ENCODE measurements at regions not wholly inside any gene's neighbourhood (a gene's known extent, or its start where the extent isn't known, plus 50 kb on each side); places are given as distances from the start of the nearest gene placed in this dataset.

DNA sequence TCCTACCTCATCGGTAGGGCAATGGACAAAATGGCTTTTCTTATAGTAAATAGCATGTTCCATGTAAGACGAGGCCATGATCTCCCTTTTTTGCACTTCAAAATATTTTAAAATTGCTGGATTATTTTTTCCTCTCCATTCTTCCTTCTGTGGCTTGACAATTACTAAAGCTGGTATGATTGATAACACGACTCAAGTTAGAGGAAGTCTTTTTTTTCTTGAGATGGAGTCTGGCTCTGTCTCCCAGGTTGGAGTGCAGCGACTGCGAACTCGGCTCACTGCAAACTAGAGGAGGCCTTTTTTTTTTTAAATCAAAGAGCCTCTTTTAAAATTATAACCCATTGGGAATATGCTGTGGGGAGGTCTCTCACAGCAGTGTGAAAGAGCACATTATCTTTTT, 124.5 kb upstream of the TBL1XR1 start:
- no peak for TF ChIP-seq EZH2 (IDR thresholded peaks at IDR 0.05; ENCODE audit: borderline replicate concordance, low read depth, low read length, poor library complexity, severe bottlenecking)
- TF ChIP-seq, protein P1, sequence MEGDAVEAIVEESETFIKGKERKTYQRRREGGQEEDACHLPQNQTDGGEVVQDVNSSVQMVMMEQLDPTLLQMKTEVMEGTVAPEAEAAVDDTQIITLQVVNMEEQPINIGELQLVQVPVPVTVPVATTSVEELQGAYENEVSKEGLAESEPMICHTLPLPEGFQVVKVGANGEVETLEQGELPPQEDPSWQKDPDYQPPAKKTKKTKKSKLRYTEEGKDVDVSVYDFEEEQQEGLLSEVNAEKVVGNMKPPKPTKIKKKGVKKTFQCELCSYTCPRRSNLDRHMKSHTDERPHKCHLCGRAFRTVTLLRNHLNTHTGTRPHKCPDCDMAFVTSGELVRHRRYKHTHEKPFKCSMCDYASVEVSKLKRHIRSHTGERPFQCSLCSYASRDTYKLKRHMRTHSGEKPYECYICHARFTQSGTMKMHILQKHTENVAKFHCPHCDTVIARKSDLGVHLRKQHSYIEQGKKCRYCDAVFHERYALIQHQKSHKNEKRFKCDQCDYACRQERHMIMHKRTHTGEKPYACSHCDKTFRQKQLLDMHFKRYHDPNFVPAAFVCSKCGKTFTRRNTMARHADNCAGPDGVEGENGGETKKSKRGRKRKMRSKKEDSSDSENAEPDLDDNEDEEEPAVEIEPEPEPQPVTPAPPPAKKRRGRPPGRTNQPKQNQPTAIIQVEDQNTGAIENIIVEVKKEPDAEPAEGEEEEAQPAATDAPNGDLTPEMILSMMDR (conservative IDR thresholded peaks at IDR 0.05; ENCODE audit: low read depth, low read length): no peak

Measured in A673 (cell line).